H1 (cell line): ENCODE measurements at regions not wholly inside any gene's neighbourhood (a gene's known extent, or its start where the extent isn't known, plus 50 kb on each side); places are given as distances from the start of the nearest gene placed in this dataset.

ENCODE experiments used
- CTCF ChIA-PET: fragments of 300-600 bp; sonication (Branson Sonifier 250); formaldehyde crosslinking; loops from one replicate; lab custom pipeline; 2021; ENCODE audit not compliant: partially characterized antibody; lab: Charles Lee
- POLR2A ChIA-PET: fragments of 300-600 bp; sonication (Branson Sonifier 250); formaldehyde crosslinking; loops from one replicate; lab custom pipeline; 2021; ENCODE audit warnings: inconsistent platforms; ENCODE audit not compliant: partially characterized antibody; lab: Charles Lee
- DNase-seq, 2 experiments: peaks; one replicate each; pipeline versions ENCODE4 v3.0.0 to v3.0.0-alpha.2; 2010 to 2022; ENCODE audit warnings: low spot score in 2 of 2, low read depth in 1 of 2, mixed read lengths in 1 of 2
- FAIRE-seq: peaks from 2 replicates; lab custom pipeline; 2011; peaks lifted over from hg19 to GRCh38; lab: Jason Lieb, UNC
- H2AFZ ChIP-seq: 2 replicates; pipeline ENCODE4 v1.8.1; 2012; ENCODE audit warnings: low read length, inconsistent platforms
- H2AK5ac ChIP-seq: 2 replicates; pipeline ENCODE4 v1.6.1; 2013; ENCODE audit warnings: low read depth, low read length
- H2BK120ac ChIP-seq: replicated peaks from 2 replicates; pipeline ENCODE3; 2013; ENCODE audit warnings: low read depth, low read length, inconsistent platforms
- H2BK12ac ChIP-seq: 2 replicates; pipeline ENCODE4 v1.6.1; 2013; ENCODE audit warnings: low read depth, low read length
- H2BK15ac ChIP-seq: 2 replicates; pipeline ENCODE4 v1.6.1; 2013; ENCODE audit warnings: low read length
- H2BK20ac ChIP-seq: 2 replicates; pipeline ENCODE4 v1.6.1; 2013; ENCODE audit warnings: low read length
- H2BK5ac ChIP-seq: 2 replicates; pipeline ENCODE4 v1.6.1; 2013; ENCODE audit warnings: low read depth, low read length
- H3K14ac ChIP-seq: 2 replicates; pipeline ENCODE4 v1.6.1; 2013; ENCODE audit warnings: inconsistent platforms; ENCODE audit not compliant: insufficient read length
- H3K18ac ChIP-seq: 2 replicates; pipeline ENCODE4 v1.6.1; 2013; ENCODE audit warnings: low read length; ENCODE audit errors: extremely low read depth
- H3K23ac ChIP-seq: 2 replicates; pipeline ENCODE4 v1.6.1; 2013; ENCODE audit warnings: inconsistent platforms; ENCODE audit not compliant: insufficient read length
- H3K23me2 ChIP-seq: 2 replicates; pipeline ENCODE4 v1.6.1; 2013; ENCODE audit warnings: low read depth, low read length
- H3K27ac ChIP-seq: 2 replicates; pipeline ENCODE4 v1.6.1; 2011; ENCODE audit warnings: low read depth, low read length, inconsistent platforms
- H3K27me3 ChIP-seq, 4 experiments: replicated peaks in 1 of 4; 1 replicate in 1 of 4; 2 replicates in 3 of 4; pipeline versions ENCODE4 v1.6.1 to v1.8.1; 2011 to 2013; ENCODE audit warnings: low read length in 3 of 4, mild to moderate bottlenecking in 3 of 4, inconsistent platforms in 2 of 4, mixed read lengths in 2 of 4, moderate library complexity in 1 of 4; ENCODE audit not compliant: control insufficient read depth in 3 of 4, insufficient read depth in 3 of 4; ENCODE audit errors: extremely low read depth in 1 of 4
- H3K36me3 ChIP-seq, 4 experiments: 2 replicates each; pipeline versions ENCODE4 v1.6.1 to v1.8.1; 2011 to 2013; ENCODE audit warnings: mild to moderate bottlenecking in 4 of 4, low read length in 3 of 4, moderate library complexity in 2 of 4, control low read depth in 1 of 4, inconsistent platforms in 1 of 4; ENCODE audit not compliant: insufficient read depth in 4 of 4, control insufficient read depth in 2 of 4
- H3K4ac ChIP-seq: replicated peaks from 2 replicates; pipeline ENCODE3; 2013; ENCODE audit warnings: low read length, low read depth, mixed read lengths, inconsistent platforms; ENCODE audit not compliant: insufficient read length
- H3K4me1 ChIP-seq, 4 experiments: replicated peaks in 1 of 4; 1 replicate in 1 of 4; 2 replicates in 3 of 4; pipeline versions ENCODE4 v1.6.1 to v1.8.1; 2011 to 2013; ENCODE audit warnings: low read length in 3 of 4, inconsistent platforms in 2 of 4, mixed read lengths in 1 of 4; ENCODE audit not compliant: insufficient read depth in 4 of 4, control insufficient read depth in 3 of 4
- H3K4me2 ChIP-seq, 2 experiments: 2 replicates each; pipeline versions ENCODE4 v1.6.1 to v1.8.1; 2011 to 2013; ENCODE audit warnings: low read depth in 2 of 2, low read length in 2 of 2, control low read depth in 1 of 2, inconsistent platforms in 1 of 2, mild to moderate bottlenecking in 1 of 2; ENCODE audit not compliant: insufficient read depth in 1 of 2
- H3K4me3 ChIP-seq, 4 experiments: fragments of 200-600, 300-600 bp in 1 of 4; sonication (generic), shearing (Covaris generic), sonication (Bioruptor Twin) in 1 of 4; 2 replicates each; pipeline versions ENCODE4 v1.5.1 to v1.8.1; 2011 to 2016; ENCODE audit warnings: low read length in 4 of 4, low read depth in 3 of 4, control low read depth in 2 of 4, inconsistent platforms in 2 of 4, mild to moderate bottlenecking in 2 of 4, mixed read lengths in 1 of 4, moderate library complexity in 1 of 4; ENCODE audit not compliant: insufficient read depth in 2 of 4; ENCODE audit errors: extremely low read depth in 1 of 4
- H3K56ac ChIP-seq: replicated peaks from 2 replicates; pipeline ENCODE3; 2013; ENCODE audit warnings: low read depth, mild to moderate bottlenecking, mixed read lengths, low read length, inconsistent platforms; ENCODE audit not compliant: insufficient read length
- H3K79me1 ChIP-seq: 2 replicates; pipeline ENCODE4 v1.6.1; 2013; ENCODE audit warnings: low read depth, low read length, control low read depth
- H3K79me2 ChIP-seq, 2 experiments: 2 replicates each; pipeline versions ENCODE4 v1.6.1 to v1.8.1; 2012 to 2013; ENCODE audit warnings: low read length in 2 of 2, mild to moderate bottlenecking in 2 of 2, inconsistent platforms in 1 of 2; ENCODE audit not compliant: insufficient read depth in 2 of 2, control insufficient read depth in 1 of 2
- H3K9ac ChIP-seq, 4 experiments: replicated peaks in 1 of 4; 1 replicate in 1 of 4; 2 replicates in 3 of 4; pipeline versions ENCODE4 v1.6.1 to v1.8.1; 2011 to 2013; ENCODE audit warnings: low read depth in 3 of 4, low read length in 3 of 4, control low read depth in 2 of 4, mild to moderate bottlenecking in 2 of 4, moderate library complexity in 2 of 4, inconsistent platforms in 1 of 4; ENCODE audit errors: extremely low read depth in 1 of 4
- H3K9me3 ChIP-seq, 2 experiments: 2 replicates each; pipeline versions ENCODE4 v1.6.1 to v1.8.1; 2012 to 2013; ENCODE audit warnings: mild to moderate bottlenecking in 2 of 2, moderate library complexity in 2 of 2, control low read depth in 1 of 2, inconsistent platforms in 1 of 2, low read depth in 1 of 2, low read length in 1 of 2, mixed read lengths in 1 of 2; ENCODE audit not compliant: insufficient read depth in 2 of 2
- H4K20me1 ChIP-seq, 2 experiments: replicated peaks in 1 of 2; 2 replicates each; pipeline versions ENCODE3 to v1.8.1; 2011 to 2013; ENCODE audit warnings: inconsistent platforms in 2 of 2, low read length in 2 of 2, mild to moderate bottlenecking in 1 of 2; ENCODE audit not compliant: insufficient read depth in 2 of 2, control insufficient read depth in 1 of 2
- H4K5ac ChIP-seq: 2 replicates; pipeline ENCODE4 v1.6.1; 2013; ENCODE audit warnings: low read length, low read depth, mixed read lengths, inconsistent platforms; ENCODE audit not compliant: insufficient read length
- H4K8ac ChIP-seq: 2 replicates; pipeline ENCODE4 v1.8.0; 2013; ENCODE audit warnings: mild to moderate bottlenecking, moderate library complexity, low read length, inconsistent platforms; ENCODE audit not compliant: insufficient read depth; ENCODE audit errors: extremely low read depth
- H4K91ac ChIP-seq: replicated peaks from 2 replicates; pipeline ENCODE3; 2013; ENCODE audit warnings: low read length, mixed read lengths, inconsistent platforms; ENCODE audit not compliant: insufficient read length
- FOSL1 ChIP-seq: IDR thresholded peaks from 2 replicates; pipeline ENCODE4 v1.6.1; 2011; ENCODE audit warnings: mild to moderate bottlenecking, low read depth, low read length, moderate library complexity; ENCODE audit not compliant: insufficient read depth
- NANOG ChIP-seq: IDR thresholded peaks from 2 replicates; pipeline ENCODE4 v1.6.1; 2011; ENCODE audit warnings: low read length, low read depth, mild to moderate bottlenecking, inconsistent platforms; ENCODE audit not compliant: insufficient read depth, poor library complexity, severe bottlenecking
- PHF8 ChIP-seq: fragments of 200-600 bp; sonication (generic); conservative IDR thresholded peaks from 2 replicates; pipeline ENCODE4 v1.7.1; 2012; ENCODE audit warnings: low read depth, mild to moderate bottlenecking, inconsistent platforms, low read length, moderate library complexity
- POLR2A ChIP-seq, 2 experiments: IDR thresholded peaks; 1 replicate in 1 of 2; 2 replicates in 1 of 2; pipeline ENCODE4 v1.6.1; 2011; ENCODE audit warnings: low read depth in 2 of 2, low read length in 2 of 2, mild to moderate bottlenecking in 2 of 2; ENCODE audit errors: control extremely low read depth in 1 of 2
- SAP30 ChIP-seq: fragments of 300-600 bp; sonication (generic); IDR thresholded peaks from 2 replicates; pipeline ENCODE4 v1.7.1; 2012; ENCODE audit warnings: low read length, moderate library complexity, mild to moderate bottlenecking, inconsistent platforms; ENCODE audit not compliant: insufficient read depth, insufficient replicate concordance
- WGBS, 2 experiments: shearing (Covaris generic) in 1 of 2; methylation state at CpG; one replicate each; pipeline versions ENCODE4 v1.1.6 to v1.1.7; 2013 to 2015; ENCODE audit warnings: low lambda C conversion rate in 2 of 2, mixed read lengths in 2 of 2, inconsistent platforms in 1 of 2, low coverage in 1 of 2, missing lambda C conversion rate in 1 of 2; ENCODE audit not compliant: insufficient replicate concordance in 2 of 2, insufficient coverage in 1 of 2, insufficient read length in 1 of 2; ENCODE audit errors: extremely low coverage in 1 of 2, missing lambda C conversion rate in 1 of 2; 5-methylcytosine and 5-hydroxymethylcytosine counted together

GRCh38 chr3:115418583-115418982 lies 204.7 kb upstream of the GAP43 start:
- Histone ChIP-seq H3K23ac (no peak overlapping the region), H3K36me3 (no peaks in the 10 kb centered on the region), H3K56ac (no peak overlapping the region), H2BK120ac (no peak overlapping the region), H2BK15ac (no peak overlapping the region), H2BK5ac (no peak overlapping the region), H2AK5ac (no peak overlapping the region), H2AFZ (peak overlapping the region; percentile 12; the same call in 1 of the 2 replicates), H2BK12ac (no peak overlapping the region), H4K20me1 (no peaks in the 10 kb centered on the region), H3K4me3 (no peak overlapping the region), H3K9ac (no peak overlapping the region), H4K91ac (no peak overlapping the region), H3K23me2 (no peaks in the 10 kb centered on the region), H3K4me2 (no peak overlapping the region), H2BK20ac (no peak overlapping the region), H3K79me1 (no peaks in the 10 kb centered on the region), H3K27me3 (peaks cover 0 to 1% (median 0%) of the 10 kb centered on the region in 4 experiments; a peak in 1 of 7 replicates), H3K27ac (no peak overlapping the region), H4K5ac (no peak overlapping the region), H3K18ac (no peak overlapping the region), H4K8ac (no peak overlapping the region), H3K4me1 (no peaks in the 10 kb centered on the region), H3K9me3 (no peaks in the 10 kb centered on the region), H3K14ac (no peak overlapping the region), H3K79me2 (no peaks in the 10 kb centered on the region), H3K4ac (no peak overlapping the region)
- DNase-seq = no peak
- TF ChIP-seq SAP30 (no peak), FOSL1 (no peak), PHF8 (no peak), POLR2A (IDR thresholded peaks at IDR 0.05; ENCODE audit: control extremely low read depth in 1 of 2, low read depth in 2 of 2, low read length in 2 of 2) (no peak), NANOG (no peak)
- ChIA-PET CTCF (interaction anchor here (0.6 to 1.1 kb wide), 3 partner anchors 10 to 1444 kb away, joined by 3 read pairs; no protein-coding TSS in a partner anchor), POLR2A (no interaction called here)
- 60 to 100% methylated on average over 1 of the region's 1 CpG for WGBS, 2 experiments
- no peak for FAIRE-seq
